Activated effector memory CD4-positive, alpha-beta T cell treated with Interleukin-2 at 50 U/mL for 16 hours (primary cell): ENCODE measurements at regions not wholly inside any gene's neighbourhood (a gene's known extent, or its start where the extent isn't known, plus 50 kb on each side); places are given as distances from the start of the nearest gene placed in this dataset.

Source experiments
- DNase-seq: peaks from one replicate; pipeline ENCODE4 v3.0.0-alpha.2; 2020

DNA sequence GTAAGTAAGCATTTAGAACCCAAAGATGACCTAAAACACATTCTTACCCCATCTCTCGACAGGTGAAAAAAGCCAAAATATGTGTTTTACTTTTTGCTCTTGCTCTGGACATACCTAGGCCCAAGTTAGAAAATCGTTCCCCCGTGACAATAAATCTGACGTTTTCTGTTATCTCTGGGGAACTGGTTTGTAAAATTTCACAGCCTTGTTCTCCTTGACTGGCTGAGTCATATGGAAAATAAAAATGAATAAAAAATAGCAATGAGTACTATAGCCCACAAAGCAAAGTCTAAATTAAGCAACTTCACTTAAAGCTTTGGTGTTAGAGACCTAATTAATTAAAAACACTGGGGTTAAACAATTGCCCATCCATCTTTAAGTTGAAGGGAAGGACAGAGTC is 286.9 kb upstream of the CLINT1 start:
- DNase-seq = no peak

DNA sequence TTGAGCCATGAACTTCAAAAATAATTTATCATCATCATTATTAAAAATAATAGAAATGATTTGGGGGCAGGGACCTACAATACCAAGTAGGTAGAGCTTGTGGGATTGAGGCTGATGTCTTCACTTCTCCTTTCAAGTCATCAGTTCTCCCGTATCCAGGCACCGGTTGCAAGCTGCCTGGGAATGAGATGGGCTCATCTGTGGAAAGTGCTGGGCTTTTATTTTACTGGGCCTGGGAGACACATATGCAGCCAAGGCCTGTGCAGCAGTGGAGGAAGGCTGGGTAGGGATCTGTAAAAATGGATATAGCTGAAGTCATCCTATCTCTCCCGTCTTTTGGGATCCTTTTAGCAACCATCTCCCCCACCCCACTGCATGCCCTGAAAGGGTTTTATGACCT is 284.1 kb upstream of the CLINT1 start:
- DNase-seq = no peak

DNA sequence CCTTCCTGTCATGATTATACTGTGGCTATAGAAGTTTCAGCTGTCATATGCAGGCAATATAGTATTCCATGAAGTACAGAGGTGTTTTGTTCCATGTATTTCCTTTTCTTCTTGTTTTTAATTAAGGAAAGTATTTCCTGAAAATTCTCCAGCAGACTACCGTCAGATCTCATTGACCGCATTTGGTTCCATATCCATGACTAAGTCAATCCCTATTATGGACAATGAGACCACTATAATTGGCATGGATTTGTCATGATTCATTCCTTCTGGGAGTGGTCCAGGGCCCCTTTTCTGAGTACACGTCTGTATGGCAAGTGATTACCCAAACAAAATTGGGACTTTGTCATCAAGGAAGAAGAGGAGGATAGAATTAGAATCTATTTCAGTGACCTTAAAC is 283.2 kb upstream of the CLINT1 start:
- no peak for DNase-seq

DNA sequence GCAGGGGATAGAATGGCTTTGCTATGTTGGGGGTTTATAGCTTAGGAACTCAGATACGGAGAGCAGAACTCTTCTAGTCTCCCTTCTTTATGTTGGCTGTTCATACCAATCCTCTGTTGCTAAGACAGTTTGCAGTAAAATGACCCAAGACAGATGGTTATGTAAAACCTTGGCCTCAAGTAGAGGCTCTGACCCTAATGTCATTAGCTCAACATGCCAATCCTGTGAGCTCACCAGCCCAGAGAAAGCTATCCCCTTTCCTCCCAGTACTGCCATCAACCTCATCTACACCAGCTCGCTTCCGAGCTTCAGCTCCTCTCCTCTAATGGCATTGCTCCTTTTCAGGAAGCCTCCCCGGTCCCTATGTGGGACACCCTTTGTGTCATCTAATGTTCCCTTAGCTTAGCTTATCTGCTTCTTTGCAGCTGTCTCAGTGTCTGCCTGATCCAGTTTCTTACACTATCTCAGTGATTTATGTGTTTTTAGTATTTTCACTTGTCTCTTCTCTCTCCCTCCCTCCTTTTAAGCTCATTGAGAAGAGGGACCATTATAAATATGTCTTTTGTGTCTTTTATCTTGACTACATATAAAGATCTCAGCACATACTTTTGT is 281.3 kb upstream of the CLINT1 start:
- no peak for DNase-seq

DNA sequence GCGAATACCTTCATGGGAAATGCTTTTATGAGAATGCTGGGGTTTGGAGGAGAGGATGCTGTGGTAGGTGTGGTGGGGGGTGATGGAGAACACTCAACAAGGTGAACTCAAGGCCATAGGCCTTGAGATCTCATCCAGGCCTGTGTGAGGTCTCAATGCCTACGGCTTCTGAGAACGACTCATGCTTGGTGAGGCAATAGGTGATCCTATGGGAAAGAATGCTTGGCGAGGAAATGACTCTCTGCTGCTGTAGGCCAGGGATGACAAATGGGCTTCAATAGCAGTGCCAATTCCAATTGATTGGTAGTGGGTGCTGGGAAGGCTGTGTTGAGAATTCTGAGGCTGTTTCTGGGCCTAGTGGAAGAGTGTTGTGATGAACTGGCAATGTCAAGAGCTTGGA is 280.2 kb upstream of the CLINT1 start:
- DNase-seq = no peak

DNA sequence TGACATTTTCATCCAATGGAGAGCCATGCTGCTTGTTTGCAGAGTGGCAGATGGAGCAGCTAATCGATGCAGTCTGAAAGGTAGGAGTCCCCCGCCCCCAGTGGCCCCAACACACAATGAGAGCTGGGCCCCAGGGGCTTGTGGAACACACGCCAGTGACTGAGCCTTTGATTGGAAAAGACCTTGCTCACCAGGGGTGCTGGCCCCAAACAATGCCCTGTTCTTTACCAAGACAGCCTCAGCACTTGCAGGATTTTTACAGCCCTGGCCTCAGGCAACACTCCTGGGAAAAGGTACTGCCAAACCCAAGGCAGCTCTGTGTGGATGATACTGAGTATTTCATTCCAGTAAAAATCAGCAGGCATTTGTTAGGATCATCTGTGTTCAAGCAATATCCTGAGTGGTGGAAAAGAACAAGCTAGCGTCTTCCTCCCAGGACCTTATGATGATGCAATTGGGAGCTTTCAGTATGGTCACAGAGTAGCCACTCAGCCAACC is 276.8 kb upstream of the CLINT1 start:
- DNase-seq = no peak

DNA sequence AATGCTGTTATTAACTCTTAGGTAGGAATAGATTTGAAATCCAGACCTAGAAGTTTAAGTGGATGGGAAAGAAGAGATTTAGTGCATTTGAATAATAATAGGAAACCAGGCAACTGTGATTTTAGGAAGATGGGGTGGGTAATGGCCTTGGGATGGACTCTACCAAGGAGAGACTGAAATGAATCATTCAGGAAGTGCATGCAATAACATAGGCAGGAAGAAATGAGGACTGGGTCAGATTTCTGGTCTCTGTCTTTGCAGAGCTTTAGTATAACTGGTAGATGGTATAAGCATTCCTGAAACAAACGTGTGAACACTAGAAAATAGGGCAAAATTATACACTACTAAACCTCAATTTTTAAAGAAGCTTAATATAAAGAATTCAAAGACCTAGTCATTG is 274.4 kb upstream of the CLINT1 start:
- DNase-seq = no peak

DNA sequence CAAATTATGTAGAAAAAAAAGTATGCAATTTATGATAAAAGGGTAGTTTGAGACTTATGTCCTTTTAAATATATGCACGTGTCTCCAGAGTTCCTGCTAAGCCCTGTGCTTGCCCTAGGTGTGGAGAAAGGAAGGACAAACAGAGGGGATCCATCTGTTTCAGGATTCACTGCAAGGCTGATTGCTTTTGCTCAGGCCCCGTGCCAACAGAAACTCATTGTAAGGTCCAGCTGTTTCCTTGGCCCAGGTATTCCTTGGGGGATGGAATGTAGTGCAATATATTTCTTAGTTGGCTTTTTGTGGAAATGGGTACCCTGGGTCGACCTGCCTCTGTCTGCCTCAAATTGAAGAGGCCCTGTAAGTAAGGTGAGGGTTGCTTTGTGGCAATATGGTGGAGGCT is 268.6 kb upstream of the CLINT1 start:
- DNase-seq = no peak

DNA sequence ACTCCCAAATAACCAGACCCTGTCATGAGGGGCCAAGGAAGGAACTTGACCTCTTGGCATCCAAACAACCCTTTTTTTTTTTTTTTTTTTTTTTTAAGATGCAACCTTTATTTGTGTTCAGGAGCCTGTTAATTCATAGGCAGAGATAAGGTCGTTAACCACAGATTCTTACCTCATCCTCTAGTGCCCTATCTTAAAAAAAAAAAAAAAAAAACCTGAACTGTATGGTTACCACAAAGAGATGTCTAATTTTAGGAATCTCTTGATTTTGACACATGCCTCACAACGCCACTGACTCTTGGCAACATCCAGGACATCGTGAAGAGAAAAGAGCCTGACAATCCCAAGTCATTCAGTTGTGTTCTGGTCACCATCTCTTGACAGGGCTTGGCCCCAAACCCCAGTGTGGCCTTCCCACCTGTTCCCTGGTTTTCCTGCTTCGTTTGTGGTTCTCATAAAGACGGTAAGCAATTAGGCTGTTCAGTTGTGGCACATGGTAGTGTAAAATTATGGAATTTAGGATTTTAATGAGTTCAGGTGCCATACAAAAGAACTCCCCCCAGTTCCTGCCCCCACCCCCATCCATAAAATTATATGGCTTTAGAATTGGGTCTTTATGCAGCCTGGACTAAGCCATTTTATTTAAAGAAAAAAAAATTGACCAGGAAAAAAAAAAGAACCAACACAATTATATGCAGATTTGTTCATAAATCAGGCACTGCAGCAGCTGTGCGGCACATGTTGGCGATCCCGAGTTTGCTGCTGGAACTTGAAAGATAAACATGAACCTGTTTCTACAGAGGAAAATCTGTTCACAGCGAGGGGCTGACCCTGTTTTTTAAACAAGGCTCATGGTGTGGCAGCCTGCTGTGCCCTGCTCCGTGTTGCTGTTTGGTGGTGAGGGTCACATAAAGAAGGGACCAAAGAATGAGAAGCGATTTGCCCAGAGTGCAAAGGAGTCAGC is 267.8 kb upstream of the CLINT1 start:
- no peak for DNase-seq

DNA sequence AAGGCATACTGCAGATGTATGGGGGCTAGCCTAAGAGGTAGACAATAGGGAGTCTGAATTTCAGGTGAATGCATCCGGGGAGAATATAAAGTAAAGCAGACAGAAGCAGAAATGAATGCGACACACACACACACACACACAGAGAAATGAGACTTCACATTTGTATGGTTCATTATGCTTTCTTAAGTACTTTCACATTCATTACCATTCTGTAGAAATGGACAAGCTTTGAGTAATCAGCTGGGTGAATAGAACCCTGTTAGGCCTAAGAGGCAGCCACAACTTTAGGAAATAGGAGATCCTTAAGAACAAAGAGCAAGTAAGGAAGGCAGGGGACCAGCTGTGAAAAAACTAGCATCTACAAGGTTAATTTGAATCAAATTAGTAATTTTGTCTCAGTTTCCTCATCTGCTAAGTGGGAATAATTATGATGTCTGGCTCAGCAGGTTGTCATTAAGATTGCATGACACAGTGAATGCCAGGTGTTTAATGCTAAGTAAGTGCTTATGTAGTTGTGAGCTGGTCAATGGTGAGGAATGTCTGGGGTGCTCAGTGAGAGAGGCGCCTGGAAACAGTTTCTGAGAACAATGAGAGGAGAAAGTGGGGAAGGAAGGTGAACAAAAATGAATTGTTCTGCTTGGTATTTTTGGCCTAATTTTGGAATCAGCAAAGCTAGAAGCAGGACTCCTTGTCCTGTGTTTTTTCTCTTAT is 265.8 kb upstream of the CLINT1 start:
- DNase-seq = no peak

DNA sequence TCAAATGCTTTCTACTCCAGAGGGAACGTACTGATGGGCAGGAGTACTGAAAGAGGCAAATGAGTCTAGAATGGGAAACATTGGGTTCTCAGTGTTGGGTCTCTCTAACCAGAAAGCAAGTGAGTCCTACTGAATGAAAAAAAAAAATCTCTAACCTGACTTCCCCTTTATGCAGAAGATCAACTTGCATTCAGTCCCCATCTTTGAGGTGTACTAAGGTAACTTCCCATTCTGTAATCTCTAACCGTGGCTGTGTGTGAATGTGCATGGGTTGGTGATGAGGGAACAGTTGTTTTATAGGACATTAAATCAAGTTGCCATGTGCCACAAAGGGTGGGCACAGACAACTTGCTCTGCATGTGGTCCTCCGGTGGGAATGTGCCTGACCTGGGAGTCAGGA is 264.6 kb upstream of the CLINT1 start:
- DNase-seq = no peak

DNA sequence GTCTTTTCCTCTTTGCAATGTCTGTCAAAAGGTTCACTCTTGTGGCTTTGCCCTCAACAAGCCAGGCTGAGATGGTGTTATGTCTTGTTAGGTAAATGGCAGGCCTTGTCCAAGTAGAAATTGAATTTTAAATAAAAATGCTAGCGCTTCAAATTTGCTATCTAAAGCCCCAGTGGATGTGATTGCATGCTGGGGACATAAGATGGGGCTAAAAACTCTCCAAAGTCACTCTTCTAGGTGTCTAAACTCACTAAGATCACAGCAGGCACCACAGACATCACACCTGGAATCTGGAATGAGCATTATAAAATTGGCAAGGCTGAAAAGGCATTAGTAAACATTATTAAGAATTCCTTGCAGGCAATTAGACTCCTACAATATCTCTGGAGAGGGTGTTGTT is 262.7 kb upstream of the CLINT1 start:
- DNase-seq = no peak

DNA sequence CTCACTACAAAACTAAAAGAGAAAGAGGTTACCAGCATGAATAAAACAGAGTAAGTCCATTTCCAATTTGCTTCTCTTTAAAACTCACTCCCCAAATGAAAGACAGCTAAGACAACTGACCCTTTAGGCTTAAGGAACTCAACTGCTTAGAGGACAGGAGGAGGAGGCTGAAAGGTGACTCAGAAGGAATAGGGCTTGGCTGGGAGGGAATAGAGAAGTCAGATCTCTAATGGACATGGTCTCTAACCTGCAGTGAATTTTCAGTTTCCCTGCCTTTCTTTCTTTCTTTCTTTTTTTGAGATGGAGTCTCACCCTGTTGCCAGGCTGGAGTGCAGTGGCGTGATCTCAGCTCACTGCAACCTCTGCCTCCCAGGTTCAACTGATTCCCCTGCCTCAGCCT is 261.8 kb upstream of the CLINT1 start:
- no peak for DNase-seq

DNA sequence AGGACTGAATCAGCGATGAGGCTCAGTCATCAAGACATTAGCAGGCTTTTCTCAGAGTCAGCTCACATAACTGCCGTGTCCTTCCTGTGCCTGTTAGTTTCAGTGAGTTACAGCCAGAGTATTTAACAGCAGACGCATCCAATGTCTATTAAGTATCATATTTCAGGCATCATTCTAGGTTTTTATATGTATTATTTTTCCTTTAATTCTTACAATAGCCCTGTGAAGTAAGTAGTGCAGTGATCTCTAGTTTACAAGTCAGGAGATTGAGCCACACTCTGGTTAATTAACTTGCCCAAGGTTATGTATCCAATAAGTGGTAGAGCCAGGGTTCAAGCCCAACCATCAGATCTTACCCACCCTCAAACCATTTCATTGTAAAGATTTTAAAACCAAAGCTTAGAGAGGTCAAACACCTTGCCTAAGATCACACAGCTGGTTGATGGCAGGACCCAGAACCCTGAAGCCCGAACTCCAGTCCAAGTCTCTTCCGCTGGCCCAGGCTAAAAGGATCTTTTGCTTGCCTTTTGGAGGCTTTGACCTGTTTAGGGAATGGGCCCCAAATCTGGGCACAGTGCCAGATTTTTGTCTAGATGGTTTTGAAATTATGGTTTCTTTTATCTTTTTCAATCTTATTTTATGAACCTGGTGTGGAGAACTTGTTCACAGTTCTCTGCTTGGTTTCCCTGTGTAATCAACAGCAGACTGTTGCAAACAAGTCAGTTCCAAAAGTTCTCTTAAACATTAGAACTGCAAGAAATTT is 261.2 kb upstream of the CLINT1 start:
- no peak for DNase-seq

DNA sequence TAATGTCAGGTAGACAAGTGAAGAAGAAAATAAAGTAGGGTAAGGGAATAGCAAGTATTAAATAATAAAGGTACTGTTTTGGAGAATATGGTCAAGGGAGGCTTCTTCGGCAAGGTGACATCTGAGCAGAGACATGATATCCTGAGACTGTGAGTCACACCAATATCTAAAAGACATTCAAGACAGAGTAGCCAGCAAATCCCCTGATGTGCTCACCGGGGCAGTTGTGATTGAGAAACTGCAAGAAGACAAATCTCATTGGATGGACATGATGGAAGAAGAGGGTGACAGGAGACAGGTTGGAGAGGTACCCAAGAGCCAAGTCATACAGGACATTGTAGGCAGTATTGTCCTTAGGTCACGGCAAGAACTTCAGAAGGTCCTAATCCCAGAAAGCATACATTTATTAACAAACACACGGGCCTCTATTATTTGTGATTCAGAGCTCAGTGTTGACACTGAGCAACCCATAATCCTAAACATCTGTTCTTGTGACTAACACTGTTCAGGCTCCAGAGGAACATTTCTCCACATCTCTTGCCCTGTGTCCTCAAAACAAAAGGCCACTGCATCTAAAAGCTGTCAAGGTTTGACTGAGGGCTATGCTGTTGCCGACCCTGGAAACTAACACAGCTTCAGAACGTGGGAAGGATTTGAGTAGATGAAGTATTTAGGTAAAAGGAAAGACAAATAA is 258.7 kb upstream of the CLINT1 start:
- DNase-seq = no peak

DNA sequence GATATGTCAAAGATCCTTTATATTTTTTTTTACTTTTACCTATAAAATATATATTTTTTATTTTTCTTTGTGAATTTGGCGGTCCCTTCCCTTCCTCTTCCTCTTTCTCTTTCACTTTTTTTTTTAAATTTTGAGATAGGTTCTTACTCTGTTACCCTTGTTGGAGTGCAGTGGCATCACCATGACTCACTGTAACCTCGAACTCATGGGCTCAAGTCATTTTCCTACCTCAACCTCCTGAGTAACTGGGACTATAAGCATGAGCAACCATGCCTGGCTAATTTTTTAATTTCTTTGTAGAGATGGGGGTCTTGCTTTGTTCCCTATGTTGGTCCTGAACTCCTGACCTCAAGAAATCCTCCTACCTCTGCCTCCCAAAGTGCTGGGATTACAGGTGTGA is 258.0 kb upstream of the CLINT1 start:
- no peak for DNase-seq

DNA sequence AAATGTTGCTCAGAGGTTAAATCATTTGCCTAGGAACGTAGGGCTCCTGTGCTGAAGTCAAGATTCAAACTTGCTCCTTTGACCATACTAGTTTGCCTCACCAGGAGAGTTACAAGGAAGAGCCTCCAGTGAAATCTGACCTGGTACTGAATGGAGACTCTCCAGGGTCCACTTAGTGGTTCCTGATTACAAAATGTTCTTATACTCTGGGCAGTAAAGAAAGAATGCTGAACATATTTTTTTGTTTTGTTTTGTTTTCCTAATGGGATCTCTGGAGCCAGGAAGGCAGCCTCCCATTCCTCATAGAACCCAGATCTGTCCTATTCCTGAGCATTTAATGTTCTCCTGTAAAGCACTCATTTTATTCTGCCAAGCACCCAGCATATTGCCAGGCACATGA is 256.5 kb upstream of the CLINT1 start:
- no peak for DNase-seq

DNA sequence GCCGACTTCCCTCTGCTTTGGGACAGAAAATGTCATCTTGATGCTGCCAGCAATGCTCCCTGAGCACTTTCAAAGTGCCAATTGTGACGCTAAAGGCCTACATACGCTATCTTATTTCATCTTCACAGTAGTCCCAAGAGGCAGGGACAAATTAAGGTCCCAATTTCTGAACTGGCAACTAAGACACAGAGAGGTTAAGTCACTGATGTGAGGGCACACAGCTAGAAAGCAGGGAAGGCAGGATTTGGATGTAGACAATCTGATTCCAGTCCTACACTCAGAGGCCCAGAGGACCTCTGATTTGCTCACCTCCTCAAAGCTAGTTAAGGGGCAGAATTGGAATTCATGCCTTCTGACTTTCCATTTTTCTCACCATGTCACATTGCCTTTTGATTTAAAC is 249.2 kb upstream of the CLINT1 start:
- no peak for DNase-seq

DNA sequence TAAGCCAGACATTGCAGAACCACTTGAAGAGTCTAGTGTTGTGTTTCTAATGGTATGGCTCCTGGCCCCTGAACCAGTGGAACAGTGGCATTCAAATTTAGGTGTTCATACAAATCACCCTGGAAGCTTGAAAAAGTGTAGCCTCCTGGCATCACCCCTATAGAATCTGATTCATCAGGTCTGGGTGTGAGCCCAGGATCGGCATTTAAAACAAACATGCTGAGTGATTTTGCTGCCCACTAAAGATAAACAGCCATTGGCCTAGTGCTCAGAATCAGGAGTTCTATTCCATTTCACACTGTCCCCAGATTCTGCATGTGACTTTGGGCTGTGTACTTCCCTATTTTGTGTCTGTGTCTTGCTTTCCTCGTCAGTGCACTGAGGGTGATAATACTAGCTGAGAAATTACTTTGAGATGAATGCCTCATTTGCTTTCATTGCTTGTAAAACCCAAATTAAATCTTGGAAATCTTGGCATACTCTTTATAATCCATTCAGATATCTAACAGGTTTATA is 241.5 kb upstream of the CLINT1 start:
- DNase-seq = no peak

DNA sequence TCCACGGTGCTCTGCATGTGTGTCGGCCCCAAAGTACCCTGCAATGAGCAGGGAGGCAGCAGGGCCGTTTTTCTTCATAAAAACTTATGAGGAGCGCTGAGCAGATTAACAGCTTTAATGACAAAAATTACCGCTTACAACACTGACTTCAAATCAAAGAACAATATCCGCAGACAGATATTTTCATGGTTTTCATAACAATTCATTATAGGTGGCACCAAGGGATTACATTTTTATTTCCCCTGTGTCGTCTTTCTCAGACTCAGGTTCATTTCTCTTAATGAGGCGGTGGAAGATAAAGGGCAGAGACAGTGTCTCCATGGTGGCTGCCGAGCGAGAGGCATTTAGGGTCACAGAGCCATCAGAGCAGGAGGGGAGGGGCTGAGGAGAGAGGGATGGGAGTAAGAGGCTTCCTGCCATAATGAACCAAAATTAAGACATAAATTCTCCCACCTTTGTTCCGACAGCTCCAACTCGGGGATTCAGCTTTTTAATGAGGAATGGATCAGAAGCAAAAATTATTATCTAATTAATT is 240.7 kb upstream of the CLINT1 start:
- DNase-seq = no peak

DNA sequence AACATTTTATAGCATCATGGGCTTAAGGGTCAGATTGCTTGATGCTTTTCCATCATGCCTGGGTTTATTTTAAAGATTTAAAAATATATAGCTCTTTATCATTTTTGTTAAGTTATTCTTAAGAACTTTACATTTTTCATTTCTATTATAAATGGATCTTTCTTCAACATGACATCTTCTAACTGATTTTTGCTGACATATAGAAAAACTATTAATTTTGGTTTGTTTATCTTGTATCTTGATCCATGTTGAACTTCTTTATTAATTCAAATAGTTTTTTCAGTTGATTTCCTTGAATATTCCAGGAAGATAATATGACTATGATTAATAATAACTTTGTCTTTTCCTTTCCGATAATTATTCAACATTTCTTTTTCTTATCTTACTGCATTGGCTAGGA is 237.9 kb upstream of the CLINT1 start:
- DNase-seq = no peak

DNA sequence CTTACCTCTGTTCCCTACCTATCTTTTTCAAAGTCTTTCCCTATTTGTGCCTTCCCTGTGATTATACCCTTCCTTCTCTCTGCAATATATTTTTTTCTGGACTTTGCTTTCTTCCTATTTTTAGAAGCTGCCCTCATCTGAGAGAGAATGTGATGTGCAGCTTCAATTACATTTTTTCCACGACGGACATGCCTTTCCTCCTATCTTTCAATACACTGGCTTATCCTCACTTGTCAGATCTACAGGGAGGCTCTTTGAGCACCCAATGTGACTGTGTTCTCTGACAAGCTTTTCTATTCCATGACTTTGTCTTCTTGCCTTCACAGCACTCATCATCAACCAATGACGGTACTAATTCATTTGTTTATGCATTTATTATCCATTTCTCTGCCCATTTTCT is 227.9 kb upstream of the CLINT1 start:
- no peak for DNase-seq
